ENCODE measurements at regions not wholly inside any gene's neighbourhood (a gene's known extent, or its start where the extent isn't known, plus 50 kb on each side); places are given as distances from the start of the nearest gene placed in this dataset.

DNA sequence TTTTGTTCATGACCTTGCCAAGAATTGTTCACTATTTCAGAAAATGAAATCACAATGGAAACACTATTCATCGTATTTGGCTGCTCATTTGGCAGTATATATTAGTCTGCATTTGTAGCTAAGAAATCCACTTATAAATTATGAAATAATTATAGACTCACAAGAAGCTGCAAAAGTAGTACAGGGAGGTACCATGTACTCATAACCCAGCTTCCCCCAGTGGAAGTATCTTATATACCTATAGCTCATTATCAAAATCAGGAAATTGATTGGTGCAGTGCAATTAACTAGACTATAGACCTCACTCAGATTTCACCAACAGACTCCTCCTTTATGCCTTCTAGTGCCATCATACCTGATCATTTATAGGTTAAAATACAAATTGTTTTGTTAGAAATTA is 178.8 kb upstream of the VASH1 start:
- TF ChIP-seq EZH2 (IDR thresholded peaks at IDR 0.05; ENCODE audit: insufficient read depth, poor library complexity, severe bottlenecking) (no peak), EZH2phosphoT487 (IDR thresholded peaks at IDR 0.05; ENCODE audit: insufficient read depth, low read depth) (no peak)

Data from GM23248 (cell line).